ENCODE measurements at regions not wholly inside any gene's neighbourhood (a gene's known extent, or its start where the extent isn't known, plus 50 kb on each side); places are given as distances from the start of the nearest gene placed in this dataset.

GRCh38 chr2:13919981-13920382 is 712.5 kb upstream of the LRATD1 start:
- ChIA-PET CTCF (no interaction called here), POLR2A (no interaction called here)
- Histone ChIP-seq H3K36me3 (ENCODE audit: control insufficient read depth in 2 of 2, extremely low read depth in 1 of 2, insufficient read depth in 2 of 2, low read length in 2 of 2) (no peaks in the 10 kb centered on the region), H3K9ac (replicated peaks; ENCODE audit: extremely low read depth, insufficient read depth, low read length) (no peak overlapping the region), H3K4me2 (ENCODE audit: insufficient read depth, low read length) (no peak overlapping the region), H3K4me1 (ENCODE audit: control insufficient read depth, extremely low read depth, insufficient read depth, low read length) (no peaks in the 10 kb centered on the region), H3K9me3 (replicated peaks; ENCODE audit: control insufficient read depth, insufficient read depth, low read length) (peaks cover 6% of the 10 kb centered on the region), H3K79me2 (ENCODE audit: control insufficient read depth, insufficient read depth, low read length) (no peaks in the 10 kb centered on the region), H3K4me3 (replicated peaks in 1 of 3; ENCODE audit: insufficient read depth in 1 of 3, low read depth in 1 of 3, low read length in 3 of 3) (no peak overlapping the region), H3K27me3 (ENCODE audit: control insufficient read depth in 2 of 2, insufficient read depth in 2 of 2, low read length in 2 of 2) (no peaks in the 10 kb centered on the region), H4K20me1 (replicated peaks; ENCODE audit: control insufficient read depth, extremely low read depth, insufficient read depth, low read length) (no peaks in the 10 kb centered on the region), H2AFZ (ENCODE audit: low read depth, low read length) (no peak overlapping the region), H3K27ac (ENCODE audit: insufficient read depth, low read depth, low read length) (no peak overlapping the region), H3K9me1 (replicated peaks; ENCODE audit: control insufficient read depth, extremely low read depth, insufficient read depth, low read length) (no peaks in the 10 kb centered on the region)
- intact Hi-C loops (cut with micrococcal nuclease), result no loop called here
- FAIRE-seq (no peak), DNase-seq (ENCODE audit: low read depth, low spot score) (no peak)
- dilution Hi-C loops (cut with MboI; ENCODE audit: extremely low pct_ligation_motif_present, low sequenced_read_pairs), result no loop called here
- no TSS peak for BruUV-seq (replicated peaks)
- TF ChIP-seq JUN (IDR thresholded peaks at IDR 0.05; ENCODE audit: borderline replicate concordance, insufficient read depth, insufficient read length, low read depth) (no peak), GATA2 (IDR thresholded peaks at IDR 0.05; ENCODE audit: insufficient read depth, insufficient read length, low read depth, low read length) (no peak), POLR2A (IDR thresholded peaks at IDR 0.05; ENCODE audit: low read depth, low read length) (no peak), CTCF (IDR thresholded peaks at IDR 0.05; ENCODE audit: extremely low read depth in 1 of 2, insufficient read depth in 1 of 2, low read depth in 1 of 2, low read length in 2 of 2) (no peak), POLR2AphosphoS5 (IDR thresholded peaks at IDR 0.05; ENCODE audit: insufficient read depth, low read depth, low read length) (no peak), EZH2 (IDR thresholded peaks at IDR 0.05; ENCODE audit: borderline replicate concordance, low read depth, low read length, severe bottlenecking) (no peak), MYC (IDR thresholded peaks at IDR 0.05; ENCODE audit: low read depth, low read length) (no peak), FOS (IDR thresholded peaks at IDR 0.05; ENCODE audit: borderline replicate concordance, insufficient read depth, low read length) (no peak)
- TF ChIP-seq, protein P1, sequence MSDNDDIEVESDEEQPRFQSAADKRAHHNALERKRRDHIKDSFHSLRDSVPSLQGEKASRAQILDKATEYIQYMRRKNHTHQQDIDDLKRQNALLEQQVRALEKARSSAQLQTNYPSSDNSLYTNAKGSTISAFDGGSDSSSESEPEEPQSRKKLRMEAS (IDR thresholded peaks at IDR 0.05; ENCODE audit: insufficient read depth, insufficient read length), result no peak

Data from endothelial cell of umbilical vein (primary cell).